ENCODE measurements at regions not wholly inside any gene's neighbourhood (a gene's known extent, or its start where the extent isn't known, plus 50 kb on each side); places are given as distances from the start of the nearest gene placed in this dataset.

GRCh38 chr12:131606218-131606901, 104.5 kb upstream of the SFSWAP start (continued):
- TF ChIP-seq IRF9 (tag; IDR thresholded peaks at IDR 0.05) = no peak
- peak; percentile 90 for TF ChIP-seq HIVEP1 (CRISPR knock-in tag; IDR thresholded peaks at IDR 0.05)
- no peak for TF ChIP-seq ZNF318 (IDR thresholded peaks at IDR 0.05; ENCODE audit: borderline replicate concordance in 1 of 2, low read depth in 1 of 2)
- TF ChIP-seq ZNF175 (CRISPR knock-in tag; IDR thresholded peaks at IDR 0.05; ENCODE audit: low read depth) = peak; percentile 99
- no peak for TF ChIP-seq CCAR2 (IDR thresholded peaks at IDR 0.05; ENCODE audit: low read depth, low read length)
- TF ChIP-seq ZNF277 (CRISPR knock-in tag; IDR thresholded peaks at IDR 0.05; ENCODE audit: borderline replicate concordance) = no peak
- TF ChIP-seq BRD9 (IDR thresholded peaks at IDR 0.05; ENCODE audit: low read depth, partially characterized antibody) = no peak
- peak; percentile 86 for TF ChIP-seq MECOM (CRISPR knock-in tag; IDR thresholded peaks at IDR 0.05)
- TF ChIP-seq STAG1 (CRISPR knock-in tag; IDR thresholded peaks at IDR 0.05; ENCODE audit: borderline replicate concordance) = no peak
- TF ChIP-seq MYNN (IDR thresholded peaks at IDR 0.05) = no peak
- TF ChIP-seq MYNN (CRISPR knock-in tag; IDR thresholded peaks at IDR 0.05) = no peak
- no peak for TF ChIP-seq TFAM (CRISPR knock-in tag; conservative IDR thresholded peaks at IDR 0.05)
- TF ChIP-seq SAFB (IDR thresholded peaks at IDR 0.05; ENCODE audit: borderline replicate concordance, low read depth, low read length) = no peak
- no peak for TF ChIP-seq SP2 (IDR thresholded peaks at IDR 0.05; ENCODE audit: extremely low read depth, low read depth, low read length, poor library complexity, severe bottlenecking)
- TF ChIP-seq GABPA (tag; conservative IDR thresholded peaks at IDR 0.05; ENCODE audit: low read depth) = no peak
